ENCODE measurements at regions not wholly inside any gene's neighbourhood (a gene's known extent, or its start where the extent isn't known, plus 50 kb on each side); places are given as distances from the start of the nearest gene placed in this dataset.
"Not testable (repeated sequence)": the region's sequence is repeated elsewhere in the genome, so short reads cannot be mapped to it uniquely, and the experiment has no call there.

- no peak for DNase-seq
Measured at GRCh38 chr7:68587599-68587998, 1010.7 kb upstream of the AUTS2 start.

GRCh38 chr7:68601826-68602225 lies 996.4 kb upstream of the AUTS2 start:
- no peak for DNase-seq

- no peak for DNase-seq
Measured at GRCh38 chr7:68604541-68604940, 993.7 kb upstream of the AUTS2 start.

GRCh38 chr7:68610701-68611100 lies 987.6 kb upstream of the AUTS2 start:
- DNase-seq, result no peak

GRCh38 chr7:68613405-68613804 lies 984.9 kb upstream of the AUTS2 start:
- DNase-seq, result no peak

- no peak for DNase-seq
Measured at GRCh38 chr7:68613897-68614296, 984.4 kb upstream of the AUTS2 start.

- no peak for DNase-seq
Measured at GRCh38 chr7:68619526-68619925, 978.7 kb upstream of the AUTS2 start.

GRCh38 chr7:68622500-68622899 lies 975.8 kb upstream of the AUTS2 start:
- DNase-seq, result no peak

- no peak for DNase-seq
Measured at GRCh38 chr7:68623030-68623429, 975.2 kb upstream of the AUTS2 start.

GRCh38 chr7:68627247-68627864 lies 970.9 kb upstream of the AUTS2 start:
- DNase-seq, result no peak

GRCh38 chr7:68630914-68631313 lies 967.4 kb upstream of the AUTS2 start:
- DNase-seq, result not testable (repeated sequence)

GRCh38 chr7:68640103-68640502 lies 958.2 kb upstream of the AUTS2 start:
- DNase-seq, result no peak

- no peak for DNase-seq
Measured at GRCh38 chr7:68642727-68643126, 955.5 kb upstream of the AUTS2 start.

GRCh38 chr7:68663392-68663791 lies 934.9 kb upstream of the AUTS2 start:
- no peak for DNase-seq

GRCh38 chr7:68671046-68671445 lies 927.2 kb upstream of the AUTS2 start:
- DNase-seq, result no peak

- DNase-seq, result no peak
Measured at GRCh38 chr7:68671671-68672070, 926.6 kb upstream of the AUTS2 start.

GRCh38 chr7:68674826-68675225 lies 923.4 kb upstream of the AUTS2 start:
- no peak for DNase-seq

- DNase-seq, result no peak
Measured at GRCh38 chr7:68676813-68677535, 921.3 kb upstream of the AUTS2 start.

- no peak for DNase-seq
Measured at GRCh38 chr7:68678196-68678595, 920.1 kb upstream of the AUTS2 start.

- no peak for DNase-seq
Measured at GRCh38 chr7:68679459-68680234, 918.6 kb upstream of the AUTS2 start.

- DNase-seq, result no peak
Measured at GRCh38 chr7:68680235-68680872, 917.9 kb upstream of the AUTS2 start.

- no peak for DNase-seq
Measured at GRCh38 chr7:68682910-68683309, 915.4 kb upstream of the AUTS2 start.

- no peak for DNase-seq
Measured at GRCh38 chr7:68684246-68684839, 913.9 kb upstream of the AUTS2 start.

Data from AML-193 (cell line).